ENCODE measurements at regions not wholly inside any gene's neighbourhood (a gene's known extent, or its start where the extent isn't known, plus 50 kb on each side); places are given as distances from the start of the nearest gene placed in this dataset.

DNA sequence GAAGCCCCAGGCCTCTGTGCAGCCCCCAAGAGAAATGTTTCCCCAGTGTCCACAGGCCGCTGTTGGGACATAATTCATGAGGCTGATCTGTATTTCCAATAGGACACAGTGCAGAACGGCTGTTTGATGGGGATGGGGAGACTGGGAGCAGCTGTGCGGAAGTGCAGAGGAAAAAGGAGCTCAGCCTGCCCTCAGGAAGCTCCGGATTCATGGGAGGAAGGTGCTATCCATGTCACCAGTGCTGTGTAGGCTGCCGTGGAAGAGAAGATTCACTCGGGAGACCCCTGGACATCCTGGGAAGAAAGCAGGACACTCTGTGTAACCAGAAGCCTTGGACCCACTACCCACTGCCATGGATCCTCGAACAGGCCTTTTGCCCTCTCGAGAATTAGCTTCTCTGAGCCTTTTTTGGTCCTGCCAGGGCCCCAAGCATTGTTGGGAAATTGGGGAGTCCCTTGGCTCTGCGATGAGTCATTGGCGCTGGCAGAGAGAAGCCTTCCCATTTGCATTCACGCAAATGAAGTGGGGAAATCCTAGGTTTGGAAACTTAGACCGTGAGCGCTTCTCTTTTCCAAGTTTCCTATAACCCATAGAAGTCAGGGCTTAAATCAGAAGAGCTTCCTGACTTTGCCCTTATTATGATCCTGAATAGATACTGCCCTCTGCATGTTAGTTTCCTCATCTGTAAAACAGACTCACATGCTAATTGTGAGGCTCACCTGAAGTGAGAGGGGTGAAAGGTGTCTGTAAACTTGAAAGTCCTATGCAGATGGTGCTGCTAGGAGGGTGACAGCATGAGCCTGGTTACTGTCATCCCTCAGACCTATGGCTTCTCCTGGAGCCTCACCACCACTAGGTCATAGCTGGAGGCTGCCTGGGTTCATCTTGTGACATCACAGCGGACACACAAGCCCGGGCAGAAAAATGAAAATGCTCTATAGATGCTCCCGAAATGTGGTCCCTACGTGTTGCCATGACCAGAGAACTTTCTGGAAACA, 229.2 kb upstream of the B3GAT1 start:
- Mint-ChIP-seq H3K27me3 (peaks cover 11% of the 10 kb centered on the region), H3K36me3 (no peaks in the 10 kb centered on the region), H3K27ac (no peak overlapping the region), H3K4me1 (no peaks in the 10 kb centered on the region), H3K4me3 (no peak overlapping the region), H3K9me3 (no peaks in the 10 kb centered on the region)
- no peak for DNase-seq
- ATAC-seq (ENCODE audit: low read depth) = no peak
- POLR2A ChIA-PET = no interaction called here

DNA sequence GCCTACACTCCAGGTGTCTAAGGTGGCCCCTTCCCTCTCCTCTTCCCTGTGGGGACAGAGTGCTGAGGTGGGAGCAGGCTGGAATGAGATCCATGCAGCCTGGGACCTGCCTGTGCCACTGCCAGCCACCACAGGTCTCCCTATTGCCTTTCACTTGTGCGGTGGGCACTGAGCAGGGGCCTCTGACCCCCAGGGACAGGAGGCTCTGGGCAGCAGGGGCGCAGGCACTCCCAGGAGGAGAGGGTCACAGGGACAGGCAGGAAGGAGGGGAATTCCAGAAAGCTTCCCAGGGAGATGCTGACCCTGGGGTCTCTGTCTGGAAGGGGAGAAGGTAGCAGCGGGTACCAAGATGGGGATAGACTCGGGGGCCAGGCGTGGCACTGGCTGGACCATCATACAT, 228.5 kb upstream of the B3GAT1 start:
- no peak overlapping the region for H3K4me3 Mint-ChIP-seq
- no peaks in the 10 kb centered on the region for H3K9me3 Mint-ChIP-seq
- H3K4me1 Mint-ChIP-seq = no peaks in the 10 kb centered on the region
- no peak overlapping the region for H3K27ac Mint-ChIP-seq
- peaks cover 11% of the 10 kb centered on the region for H3K27me3 Mint-ChIP-seq
- no peaks in the 10 kb centered on the region for H3K36me3 Mint-ChIP-seq
- DNase-seq (no peak), ATAC-seq (ENCODE audit: low read depth) (no peak)
- POLR2A ChIA-PET = no interaction called here

DNA sequence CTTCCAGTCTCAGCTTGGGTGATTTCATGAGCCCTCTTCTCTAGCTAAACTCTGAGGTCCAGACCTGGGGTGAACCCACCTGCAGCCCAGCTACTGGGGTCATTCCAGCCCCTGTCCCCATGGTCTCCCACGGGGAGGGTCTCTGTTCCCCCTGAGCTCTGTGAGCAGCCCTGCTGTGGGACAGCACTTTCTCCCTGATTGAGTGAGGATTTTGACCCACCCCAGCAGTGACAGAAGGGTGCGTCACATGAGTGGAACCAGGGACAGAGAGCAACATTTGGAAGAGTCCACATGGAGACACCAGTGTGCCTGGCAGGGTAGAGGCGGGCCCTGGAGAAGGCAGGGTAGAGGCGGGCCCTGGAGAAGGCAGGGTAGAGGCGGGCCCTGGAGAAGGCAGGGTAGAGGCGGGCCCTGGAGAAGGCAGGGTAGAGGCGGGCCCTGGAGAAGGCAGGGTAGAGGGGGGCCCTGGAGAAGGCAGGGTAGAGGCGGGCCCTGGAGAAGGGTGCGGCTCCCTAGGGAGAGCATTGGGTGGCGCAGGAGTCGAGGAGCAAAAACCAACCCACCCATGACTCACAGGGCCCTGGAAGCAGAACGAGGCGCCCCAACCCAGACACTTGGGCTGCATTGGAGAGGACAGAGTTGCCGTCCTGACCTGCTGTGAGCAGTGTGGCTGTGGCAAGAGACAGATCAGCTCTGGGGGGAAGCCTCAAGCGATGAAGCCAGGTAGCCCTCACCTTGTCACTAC, 227.7 kb upstream of the B3GAT1 start:
- peaks cover 9% of the 10 kb centered on the region for H3K27me3 Mint-ChIP-seq
- H3K4me1 Mint-ChIP-seq = no peaks in the 10 kb centered on the region
- POLR2A ChIA-PET = no interaction called here
- no peak overlapping the region for H3K4me3 Mint-ChIP-seq
- no peaks in the 10 kb centered on the region for H3K9me3 Mint-ChIP-seq
- DNase-seq = no peak
- H3K27ac Mint-ChIP-seq = no peak overlapping the region
- H3K36me3 Mint-ChIP-seq = no peaks in the 10 kb centered on the region
- ATAC-seq (ENCODE audit: low read depth) = no peak

DNA sequence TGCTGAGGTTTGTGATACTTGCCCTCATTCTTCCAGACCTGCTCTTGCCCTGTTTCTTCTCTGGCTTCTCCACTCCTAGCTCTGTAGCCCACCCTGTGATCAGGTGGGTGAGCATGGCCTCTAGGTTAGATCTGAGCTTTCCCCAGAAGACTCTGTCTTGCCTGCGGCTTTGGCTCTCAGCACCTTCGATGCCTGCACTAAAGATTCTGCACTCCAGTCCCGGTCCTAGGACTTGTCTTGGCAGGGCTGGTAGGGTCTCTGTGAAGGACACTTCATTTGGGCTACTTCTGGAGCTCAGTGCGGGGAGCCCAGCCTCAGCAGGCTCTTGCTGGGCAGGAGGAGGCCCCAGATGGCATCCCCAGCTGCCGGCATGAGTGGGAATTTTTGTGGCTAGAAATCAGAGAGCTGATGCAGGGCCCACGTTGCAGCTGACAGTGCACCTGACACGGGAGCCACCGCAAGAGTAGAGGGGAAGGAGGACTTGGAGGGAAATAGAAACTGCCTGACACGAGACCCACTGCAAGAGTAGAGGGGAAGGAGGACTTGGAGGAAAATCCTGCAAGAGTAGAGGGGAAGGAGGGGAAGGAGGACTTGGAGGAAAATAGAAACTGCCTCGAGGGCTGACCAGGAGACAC, 226.9 kb upstream of the B3GAT1 start:
- ATAC-seq (ENCODE audit: low read depth) (no peak), DNase-seq (no peak)
- no peaks in the 10 kb centered on the region for H3K4me1 Mint-ChIP-seq
- H3K27ac Mint-ChIP-seq = no peak overlapping the region
- no peaks in the 10 kb centered on the region for H3K36me3 Mint-ChIP-seq
- H3K9me3 Mint-ChIP-seq = no peaks in the 10 kb centered on the region
- H3K4me3 Mint-ChIP-seq = no peak overlapping the region
- POLR2A ChIA-PET = no interaction called here
- H3K27me3 Mint-ChIP-seq = peaks cover 9% of the 10 kb centered on the region

DNA sequence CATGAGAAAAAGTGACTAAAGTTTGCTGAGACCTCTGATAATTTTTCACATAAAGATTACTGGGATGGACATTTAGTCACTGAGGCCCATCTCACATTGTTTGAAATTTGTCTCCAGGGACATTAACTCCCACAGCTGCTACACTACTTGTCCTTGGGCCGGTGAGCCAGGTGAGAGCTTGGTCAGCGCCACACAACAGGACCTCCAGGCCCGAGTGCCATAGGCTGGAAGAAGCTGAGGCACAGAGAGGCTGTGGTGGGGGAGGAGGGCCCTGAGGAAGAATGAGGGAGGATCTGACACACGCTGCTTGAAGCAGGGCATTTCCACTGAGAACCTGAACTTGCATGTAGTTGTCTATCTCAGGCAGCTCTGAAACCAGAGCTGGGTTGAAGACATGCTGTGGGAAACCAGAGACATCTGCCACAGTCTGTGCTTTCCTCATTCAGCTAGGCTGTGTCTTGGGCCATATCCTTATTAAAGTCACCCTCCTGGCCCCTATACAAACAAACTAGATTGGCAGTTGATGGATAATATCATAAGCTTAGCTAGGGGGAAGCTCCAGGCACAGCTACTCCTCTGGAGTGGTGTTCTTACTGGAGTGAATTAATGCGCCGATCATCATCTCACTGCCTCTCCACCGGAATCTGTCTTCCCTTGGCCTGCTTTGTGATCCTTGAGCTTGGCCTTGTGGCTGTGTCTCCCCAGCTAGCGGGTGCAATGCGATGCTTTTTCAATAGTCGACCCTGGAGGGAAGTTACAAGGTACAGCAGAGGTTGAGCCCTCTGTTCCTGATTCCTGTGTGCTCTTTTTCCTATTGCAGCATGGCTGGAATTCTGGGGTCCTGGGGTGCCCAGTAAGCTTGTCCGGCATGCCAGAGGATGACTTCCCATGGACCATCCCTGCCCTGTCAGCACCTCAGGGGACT, 225.3 kb upstream of the B3GAT1 start:
- no peaks in the 10 kb centered on the region for H3K9me3 Mint-ChIP-seq
- ATAC-seq (ENCODE audit: low read depth) = no peak
- no peak overlapping the region for H3K27ac Mint-ChIP-seq
- no peak for DNase-seq
- POLR2A ChIA-PET = no interaction called here
- no peak overlapping the region for H3K4me3 Mint-ChIP-seq
- no peaks in the 10 kb centered on the region for H3K4me1 Mint-ChIP-seq
- H3K36me3 Mint-ChIP-seq = no peaks in the 10 kb centered on the region
- peaks cover 3% of the 10 kb centered on the region for H3K27me3 Mint-ChIP-seq

DNA sequence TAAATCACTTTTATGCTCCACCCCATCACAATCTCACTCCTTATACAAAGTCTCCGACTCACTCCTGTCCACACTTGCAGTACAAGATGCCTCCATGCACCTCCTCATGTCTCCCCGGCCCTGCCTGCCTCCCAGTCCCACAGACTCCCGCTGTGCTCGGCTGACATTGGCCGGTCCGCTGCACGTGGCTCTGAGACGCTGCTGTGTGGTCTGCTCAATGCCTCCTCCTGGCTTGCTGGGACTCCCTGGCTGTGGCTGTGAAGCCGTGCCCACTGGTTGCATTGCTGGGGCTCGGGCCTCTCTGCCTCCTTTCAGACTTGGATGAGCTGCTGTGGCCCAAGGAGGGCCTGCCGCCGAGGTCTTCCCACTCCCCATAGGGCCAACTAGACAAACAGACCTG, 224.0 kb upstream of the B3GAT1 start:
- H3K9me3 Mint-ChIP-seq = no peaks in the 10 kb centered on the region
- H3K27ac Mint-ChIP-seq = no peak overlapping the region
- no peak overlapping the region for H3K4me3 Mint-ChIP-seq
- H3K27me3 Mint-ChIP-seq = no peaks in the 10 kb centered on the region
- POLR2A ChIA-PET = no interaction called here
- H3K36me3 Mint-ChIP-seq = no peaks in the 10 kb centered on the region
- no peaks in the 10 kb centered on the region for H3K4me1 Mint-ChIP-seq
- ATAC-seq (ENCODE audit: low read depth) = no peak
- DNase-seq = no peak

DNA sequence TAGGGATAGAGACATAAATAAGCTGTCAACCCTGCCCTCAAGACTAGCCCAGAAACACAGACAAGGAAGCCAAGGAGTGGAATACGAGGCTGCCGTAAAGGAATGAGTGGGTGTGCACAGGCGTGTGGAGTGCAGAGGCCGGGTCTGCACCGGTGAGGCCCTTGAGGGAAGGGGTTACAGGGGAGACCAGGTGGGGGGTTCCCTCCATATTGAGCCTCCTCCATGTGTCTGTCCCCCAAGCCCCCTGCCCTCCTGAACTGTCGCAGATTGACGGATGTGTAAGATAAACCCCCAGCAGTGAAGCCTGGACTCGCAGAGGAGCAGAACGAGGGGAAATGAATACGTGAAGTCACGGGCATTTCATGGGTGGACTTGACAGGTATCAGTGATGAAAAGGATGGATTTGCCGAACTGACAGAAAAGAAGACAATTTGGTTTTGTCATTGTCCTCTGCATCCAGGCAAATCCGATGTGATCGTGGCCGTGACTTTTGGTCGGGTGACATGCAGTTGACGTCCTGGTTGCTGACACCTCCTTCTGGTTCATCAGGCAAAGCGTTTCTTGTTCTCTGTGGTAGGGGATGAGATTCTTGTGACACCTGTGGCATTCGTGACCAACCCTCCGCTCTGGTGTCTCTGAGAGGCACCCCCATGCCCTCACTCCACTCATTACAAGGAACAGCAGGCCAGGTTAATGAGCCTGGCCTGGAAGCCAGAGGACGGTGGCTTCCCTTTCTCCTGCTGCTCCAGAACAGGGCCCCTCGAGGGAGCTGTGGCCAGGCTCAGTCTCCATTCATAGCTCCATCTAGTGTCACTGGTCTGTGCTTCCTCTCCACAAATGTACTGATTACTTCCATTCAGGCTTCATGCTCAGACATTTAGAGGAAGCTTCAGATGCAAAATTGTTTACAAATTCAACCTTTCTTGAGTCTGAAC, 223.1 kb upstream of the B3GAT1 start:
- no peak overlapping the region for H3K27ac Mint-ChIP-seq
- ATAC-seq (ENCODE audit: low read depth) (no peak), DNase-seq (no peak)
- H3K27me3 Mint-ChIP-seq = no peaks in the 10 kb centered on the region
- no peaks in the 10 kb centered on the region for H3K4me1 Mint-ChIP-seq
- H3K36me3 Mint-ChIP-seq = no peaks in the 10 kb centered on the region
- H3K4me3 Mint-ChIP-seq = no peak overlapping the region
- POLR2A ChIA-PET = no interaction called here
- no peaks in the 10 kb centered on the region for H3K9me3 Mint-ChIP-seq

DNA sequence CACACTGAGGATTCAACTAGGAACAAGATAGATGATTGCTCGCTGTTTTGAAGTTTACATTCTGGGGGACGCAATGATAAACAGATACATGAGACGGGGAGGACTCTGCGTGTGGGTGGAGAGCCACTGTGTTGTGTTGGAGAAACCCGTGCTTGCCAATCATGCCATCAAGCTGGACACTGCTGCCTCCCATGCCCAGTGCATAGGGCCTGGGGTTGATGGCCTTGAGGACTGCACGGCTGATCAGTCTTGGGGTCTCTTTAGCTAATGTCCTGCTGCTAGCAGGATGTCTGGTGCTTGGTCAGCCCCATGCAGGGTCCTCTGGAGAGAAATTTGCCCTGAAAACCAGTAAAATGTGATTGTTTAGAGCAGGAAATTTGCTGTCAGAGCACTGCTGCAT, 221.2 kb upstream of the B3GAT1 start:
- Mint-ChIP-seq H3K27ac (no peak overlapping the region), H3K36me3 (no peaks in the 10 kb centered on the region), H3K9me3 (no peaks in the 10 kb centered on the region), H3K4me1 (no peaks in the 10 kb centered on the region), H3K4me3 (no peak overlapping the region), H3K27me3 (no peaks in the 10 kb centered on the region)
- no peak for ATAC-seq (ENCODE audit: low read depth)
- POLR2A ChIA-PET = no interaction called here
- no peak for DNase-seq

DNA sequence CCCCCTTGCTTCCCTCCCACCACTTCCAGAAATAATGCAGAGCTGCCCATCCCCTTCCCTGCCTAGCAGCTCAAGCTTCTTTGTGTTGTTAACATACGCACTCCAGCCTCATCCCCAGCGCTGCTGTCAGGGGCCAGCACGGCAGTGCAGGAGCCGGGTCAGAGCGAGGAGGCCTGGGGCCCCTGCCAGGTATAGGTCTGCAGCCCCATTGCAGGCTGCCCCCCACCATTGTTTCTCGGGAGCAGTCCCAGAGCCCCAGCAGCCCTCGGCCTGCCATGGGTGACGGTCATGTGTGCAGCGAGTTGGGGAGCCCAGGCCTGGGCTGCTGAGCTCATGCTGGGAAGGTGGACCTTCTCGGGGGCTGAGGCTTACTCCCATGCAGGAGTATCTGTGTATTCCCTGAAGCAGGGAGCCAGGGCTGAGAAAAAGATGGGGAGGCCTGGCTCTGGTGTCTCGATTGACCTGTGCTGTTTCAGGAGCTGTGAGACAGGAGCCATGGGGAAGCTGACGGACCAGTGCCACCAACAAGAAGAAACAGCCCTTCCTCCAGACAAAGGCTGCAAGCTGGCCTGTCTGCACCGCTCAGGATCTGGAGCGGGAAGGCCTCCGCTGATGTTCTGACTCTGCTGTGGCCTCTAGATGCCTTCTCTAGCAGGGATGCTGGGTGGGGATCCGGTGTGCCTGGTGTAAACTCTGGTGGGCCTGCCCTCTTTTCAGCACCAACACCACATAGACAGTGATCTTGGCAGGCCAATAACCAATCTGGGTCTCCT, 220.5 kb upstream of the B3GAT1 start:
- H3K9me3 Mint-ChIP-seq = no peaks in the 10 kb centered on the region
- H3K4me1 Mint-ChIP-seq = no peaks in the 10 kb centered on the region
- peaks cover 3% of the 10 kb centered on the region for H3K27me3 Mint-ChIP-seq
- POLR2A ChIA-PET = no interaction called here
- no peak overlapping the region for H3K27ac Mint-ChIP-seq
- no peak for DNase-seq
- ATAC-seq (ENCODE audit: low read depth) = no peak
- H3K4me3 Mint-ChIP-seq = no peak overlapping the region
- no peaks in the 10 kb centered on the region for H3K36me3 Mint-ChIP-seq

DNA sequence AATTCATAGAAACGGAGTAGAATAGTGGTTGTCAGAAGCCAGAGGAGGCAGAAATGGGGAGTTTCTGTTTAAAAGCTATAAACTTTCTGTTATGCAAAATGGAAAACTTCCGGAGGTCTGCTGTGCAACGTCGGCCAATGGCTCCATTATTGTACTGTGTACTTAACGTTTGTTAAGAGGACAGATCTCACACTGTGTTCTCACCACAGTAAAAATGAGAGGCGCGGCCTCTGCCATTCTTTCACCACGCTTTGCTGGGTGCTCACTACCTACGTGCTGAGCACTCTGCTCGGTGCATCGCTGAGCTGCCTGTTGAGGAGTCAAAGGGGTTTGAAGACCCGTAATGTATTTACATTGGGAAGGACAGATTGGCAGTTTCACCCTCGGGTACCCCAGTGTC, 218.8 kb upstream of the B3GAT1 start:
- peaks cover 5% of the 10 kb centered on the region for H3K27me3 Mint-ChIP-seq
- no peak overlapping the region for H3K4me3 Mint-ChIP-seq
- H3K4me1 Mint-ChIP-seq = no peaks in the 10 kb centered on the region
- H3K36me3 Mint-ChIP-seq = no peaks in the 10 kb centered on the region
- H3K27ac Mint-ChIP-seq = no peak overlapping the region
- no peak for ATAC-seq (ENCODE audit: low read depth)
- H3K9me3 Mint-ChIP-seq = no peaks in the 10 kb centered on the region
- POLR2A ChIA-PET = no interaction called here
- no peak for DNase-seq

DNA sequence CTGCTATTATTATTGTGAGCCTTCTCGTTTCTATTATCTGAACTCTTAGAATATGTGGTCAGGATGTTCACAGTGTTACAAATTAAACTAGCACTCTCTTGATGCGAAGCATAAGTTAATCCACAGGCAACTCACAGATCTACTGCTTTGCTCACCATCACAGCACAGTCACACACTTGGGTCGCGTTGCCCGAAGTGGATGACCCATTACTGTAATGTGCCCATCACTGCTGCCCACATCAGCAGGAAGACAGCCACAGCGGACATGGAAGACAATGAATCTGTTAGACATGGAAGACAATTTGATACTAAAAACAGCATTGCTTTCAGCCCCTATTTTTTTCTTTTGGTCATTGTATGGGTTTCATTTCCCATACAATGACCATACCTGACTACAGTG, 216.4 kb upstream of the B3GAT1 start:
- no peaks in the 10 kb centered on the region for H3K9me3 Mint-ChIP-seq
- no peak for ATAC-seq (ENCODE audit: low read depth)
- POLR2A ChIA-PET = no interaction called here
- H3K27ac Mint-ChIP-seq = no peak overlapping the region
- no peak overlapping the region for H3K4me3 Mint-ChIP-seq
- peaks cover 5% of the 10 kb centered on the region for H3K27me3 Mint-ChIP-seq
- H3K4me1 Mint-ChIP-seq = no peaks in the 10 kb centered on the region
- no peak for DNase-seq
- H3K36me3 Mint-ChIP-seq = no peaks in the 10 kb centered on the region

DNA sequence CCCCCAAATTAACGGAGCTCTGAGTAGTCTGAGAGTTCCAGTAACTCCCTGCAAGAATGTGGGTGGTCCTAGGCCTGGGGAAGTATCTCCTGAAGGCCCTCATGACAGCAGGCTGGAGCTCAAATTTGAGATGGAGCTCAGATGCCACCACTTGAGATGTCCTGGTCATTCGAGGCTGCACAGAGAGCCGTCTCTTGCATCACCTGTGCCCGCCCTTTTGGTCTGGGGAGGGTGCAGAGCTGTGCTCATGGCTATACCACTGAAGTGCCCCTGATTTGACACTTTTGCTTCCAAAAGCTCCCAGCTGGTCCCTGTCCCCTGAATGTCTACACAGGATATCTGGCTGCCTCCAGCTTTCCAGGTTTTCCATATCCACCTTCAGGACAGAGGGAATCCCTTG, 214.0 kb upstream of the B3GAT1 start:
- Mint-ChIP-seq H3K9me3 (no peaks in the 10 kb centered on the region), H3K36me3 (no peaks in the 10 kb centered on the region), H3K4me3 (no peak overlapping the region), H3K27ac (no peak overlapping the region), H3K4me1 (peaks cover 3% of the 10 kb centered on the region), H3K27me3 (peaks cover 5% of the 10 kb centered on the region)
- ATAC-seq (ENCODE audit: low read depth) (no peak), DNase-seq (no peak)
- POLR2A ChIA-PET = no interaction called here

Data from activated naive CD8-positive, alpha-beta T cell treated with anti-CD3 and anti-CD28 coated beads, Interleukin-2, amount 10 ng/mL, durations not matched to agents 7 days and 5 days (primary cell).